ENCODE measurements at regions not wholly inside any gene's neighbourhood (a gene's known extent, or its start where the extent isn't known, plus 50 kb on each side); places are given as distances from the start of the nearest gene placed in this dataset.

DNA sequence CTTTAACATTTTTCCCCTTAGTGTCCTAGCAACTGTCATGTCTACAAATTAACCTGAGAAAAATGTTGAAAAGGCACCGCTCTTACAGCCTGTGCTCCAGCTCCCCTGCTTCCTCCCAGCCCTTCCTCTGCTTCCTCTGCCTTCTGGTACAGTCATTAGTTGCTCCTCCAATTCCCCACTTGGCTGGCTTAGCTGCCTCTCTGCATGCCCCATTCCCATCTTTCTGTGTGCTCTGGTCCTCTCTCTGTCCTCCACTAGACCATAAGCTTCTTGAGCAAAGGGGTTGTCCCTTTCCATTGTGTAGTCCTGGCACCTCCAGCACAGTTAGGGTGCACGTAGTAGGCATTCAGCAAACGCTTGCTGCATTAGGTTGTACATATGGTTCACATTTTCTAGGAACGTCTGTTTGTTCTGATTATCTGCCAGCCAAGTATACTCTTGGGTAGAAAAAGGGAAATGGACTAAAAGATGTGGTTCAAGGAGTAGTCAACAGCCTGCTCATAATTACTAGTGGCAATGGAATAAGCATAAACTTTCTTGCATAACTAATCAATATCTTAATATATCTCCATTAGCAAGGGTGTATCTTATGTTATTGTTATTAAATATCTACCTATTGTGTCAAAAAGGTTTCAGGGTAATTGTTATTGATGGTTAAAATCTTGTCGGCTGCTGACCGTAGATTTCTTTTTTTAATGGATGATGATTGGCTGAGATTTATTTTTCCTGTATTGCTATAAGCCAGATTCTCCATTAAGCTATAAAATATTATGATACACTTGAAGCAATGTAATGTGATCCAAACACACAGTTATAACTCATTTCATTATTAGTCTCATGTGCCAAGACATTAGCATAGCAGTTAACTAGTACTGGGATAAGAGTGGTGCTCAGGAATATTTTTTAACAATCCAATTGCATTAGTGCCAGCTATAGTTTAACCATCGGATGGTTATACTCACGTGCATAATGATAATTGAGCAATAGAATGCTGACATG lies 340.1 kb downstream of the SLC4A3 start:
- no peaks in the 10 kb centered on the region for H3K9me3 ChIP-seq (ENCODE audit: control insufficient read depth in 2 of 3, insufficient read depth in 1 of 3, low read length in 3 of 3)
- no peak overlapping the region for H3K9ac ChIP-seq (ENCODE audit: low read length in 3 of 3)
- DNase-seq, result no peak
- no peak overlapping the region for H3K27ac ChIP-seq (ENCODE audit: low read depth in 2 of 2, low read length in 2 of 2)
- no peak for FAIRE-seq
- intact Hi-C loops (cut with DNase I), result no loop called here
- H3K36me3 ChIP-seq (ENCODE audit: control insufficient read depth in 2 of 3, insufficient read depth in 3 of 3, low read length in 3 of 3), result no peaks in the 10 kb centered on the region
- no peak overlapping the region for H3K4me3 ChIP-seq (ENCODE audit: low read length in 3 of 3)
- no peaks in the 10 kb centered on the region for H3K4me1 ChIP-seq (ENCODE audit: control insufficient read depth in 2 of 3, insufficient read depth in 2 of 3, low read depth in 1 of 3, low read length in 3 of 3)
- TF ChIP-seq, protein P1, sequence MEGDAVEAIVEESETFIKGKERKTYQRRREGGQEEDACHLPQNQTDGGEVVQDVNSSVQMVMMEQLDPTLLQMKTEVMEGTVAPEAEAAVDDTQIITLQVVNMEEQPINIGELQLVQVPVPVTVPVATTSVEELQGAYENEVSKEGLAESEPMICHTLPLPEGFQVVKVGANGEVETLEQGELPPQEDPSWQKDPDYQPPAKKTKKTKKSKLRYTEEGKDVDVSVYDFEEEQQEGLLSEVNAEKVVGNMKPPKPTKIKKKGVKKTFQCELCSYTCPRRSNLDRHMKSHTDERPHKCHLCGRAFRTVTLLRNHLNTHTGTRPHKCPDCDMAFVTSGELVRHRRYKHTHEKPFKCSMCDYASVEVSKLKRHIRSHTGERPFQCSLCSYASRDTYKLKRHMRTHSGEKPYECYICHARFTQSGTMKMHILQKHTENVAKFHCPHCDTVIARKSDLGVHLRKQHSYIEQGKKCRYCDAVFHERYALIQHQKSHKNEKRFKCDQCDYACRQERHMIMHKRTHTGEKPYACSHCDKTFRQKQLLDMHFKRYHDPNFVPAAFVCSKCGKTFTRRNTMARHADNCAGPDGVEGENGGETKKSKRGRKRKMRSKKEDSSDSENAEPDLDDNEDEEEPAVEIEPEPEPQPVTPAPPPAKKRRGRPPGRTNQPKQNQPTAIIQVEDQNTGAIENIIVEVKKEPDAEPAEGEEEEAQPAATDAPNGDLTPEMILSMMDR (IDR thresholded peaks at IDR 0.05; ENCODE audit: borderline replicate concordance, extremely low read depth, insufficient read depth), result no peak
- H3K27me3 ChIP-seq (ENCODE audit: control insufficient read depth, insufficient read depth, low read length), result no peaks in the 10 kb centered on the region

DNA sequence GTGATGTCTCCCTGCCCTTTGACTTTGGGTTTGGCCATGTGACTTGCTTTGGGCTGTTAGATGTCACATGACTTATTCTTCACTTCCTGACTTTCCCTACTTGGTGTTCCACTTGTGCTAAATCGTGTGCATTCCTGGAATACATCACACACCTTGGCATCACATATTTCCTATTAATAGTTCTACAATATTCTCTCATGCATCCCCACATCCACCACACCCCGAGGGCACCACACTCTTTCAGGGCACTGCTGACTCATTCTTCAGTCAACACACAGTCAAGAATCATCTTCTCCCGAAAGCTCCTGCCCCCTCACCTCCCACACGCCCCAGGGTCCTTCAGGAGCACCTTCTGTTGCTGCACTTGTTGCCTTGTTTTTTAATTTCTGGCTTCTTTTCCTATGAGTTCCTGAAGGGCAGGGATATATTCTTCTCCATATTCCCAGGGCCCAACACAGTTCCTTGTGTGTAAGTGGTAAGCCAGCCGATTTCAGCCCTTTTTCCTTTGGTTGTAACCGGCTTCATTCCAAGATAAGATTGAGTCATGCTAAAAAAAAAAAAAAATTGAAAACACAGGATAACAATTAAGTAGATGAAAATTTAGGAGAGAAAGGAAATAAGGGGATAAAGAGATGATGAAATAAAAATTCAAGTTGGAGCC lies 341.4 kb downstream of the SLC4A3 start:
- no peaks in the 10 kb centered on the region for H3K27me3 ChIP-seq (ENCODE audit: control insufficient read depth, insufficient read depth, low read length)
- TF ChIP-seq, protein P1 (IDR thresholded peaks at IDR 0.05; ENCODE audit: borderline replicate concordance, extremely low read depth, insufficient read depth), result no peak
- FAIRE-seq (no peak), DNase-seq (no peak)
- no peak overlapping the region for H3K9ac ChIP-seq (ENCODE audit: low read length in 3 of 3)
- no peaks in the 10 kb centered on the region for H3K4me1 ChIP-seq (ENCODE audit: control insufficient read depth in 2 of 3, insufficient read depth in 2 of 3, low read depth in 1 of 3, low read length in 3 of 3)
- intact Hi-C loops (cut with DNase I), result no loop called here
- H3K9me3 ChIP-seq (ENCODE audit: control insufficient read depth in 2 of 3, insufficient read depth in 1 of 3, low read length in 3 of 3), result no peaks in the 10 kb centered on the region
- no peak overlapping the region for H3K27ac ChIP-seq (ENCODE audit: low read depth in 2 of 2, low read length in 2 of 2)
- H3K4me3 ChIP-seq (ENCODE audit: low read length in 3 of 3), result no peak overlapping the region
- no peaks in the 10 kb centered on the region for H3K36me3 ChIP-seq (ENCODE audit: control insufficient read depth in 2 of 3, insufficient read depth in 3 of 3, low read length in 3 of 3)

DNA sequence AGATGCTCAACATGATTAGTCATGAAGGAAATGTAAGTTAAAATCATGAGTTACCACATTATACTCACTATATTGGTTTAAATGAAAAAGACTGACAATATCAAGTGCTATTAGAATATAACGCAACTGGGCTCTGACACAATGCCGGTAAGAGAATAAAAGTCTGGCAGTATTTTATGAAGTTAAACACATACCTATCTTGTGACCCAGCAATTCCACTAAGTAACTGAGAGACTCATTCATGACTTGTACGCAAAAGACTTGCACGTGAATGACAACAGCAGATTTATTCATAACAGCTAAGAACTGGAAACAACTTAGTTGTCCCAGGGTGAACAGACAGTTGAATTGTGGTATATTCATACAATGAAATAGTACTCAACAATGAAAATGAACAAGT lies 342.1 kb downstream of the SLC4A3 start:
- no peaks in the 10 kb centered on the region for H3K9me3 ChIP-seq (ENCODE audit: control insufficient read depth in 2 of 3, insufficient read depth in 1 of 3, low read length in 3 of 3)
- H3K27ac ChIP-seq (ENCODE audit: low read depth in 2 of 2, low read length in 2 of 2), result no peak overlapping the region
- DNase-seq (no peak), FAIRE-seq (no peak)
- H3K9ac ChIP-seq (ENCODE audit: low read length in 3 of 3), result no peak overlapping the region
- H3K4me1 ChIP-seq (ENCODE audit: control insufficient read depth in 2 of 3, insufficient read depth in 2 of 3, low read depth in 1 of 3, low read length in 3 of 3), result no peaks in the 10 kb centered on the region
- TF ChIP-seq, protein P1 (IDR thresholded peaks at IDR 0.05; ENCODE audit: borderline replicate concordance, extremely low read depth, insufficient read depth), result no peak
- H3K27me3 ChIP-seq (ENCODE audit: control insufficient read depth, insufficient read depth, low read length), result no peaks in the 10 kb centered on the region
- intact Hi-C loops (cut with DNase I), result no loop called here
- no peak overlapping the region for H3K4me3 ChIP-seq (ENCODE audit: low read length in 3 of 3)
- H3K36me3 ChIP-seq (ENCODE audit: control insufficient read depth in 2 of 3, insufficient read depth in 3 of 3, low read length in 3 of 3), result no peaks in the 10 kb centered on the region

Measured in kidney (tissue), 13 donors.